ENCODE measurements at regions not wholly inside any gene's neighbourhood (a gene's known extent, or its start where the extent isn't known, plus 50 kb on each side); places are given as distances from the start of the nearest gene placed in this dataset.

DNA sequence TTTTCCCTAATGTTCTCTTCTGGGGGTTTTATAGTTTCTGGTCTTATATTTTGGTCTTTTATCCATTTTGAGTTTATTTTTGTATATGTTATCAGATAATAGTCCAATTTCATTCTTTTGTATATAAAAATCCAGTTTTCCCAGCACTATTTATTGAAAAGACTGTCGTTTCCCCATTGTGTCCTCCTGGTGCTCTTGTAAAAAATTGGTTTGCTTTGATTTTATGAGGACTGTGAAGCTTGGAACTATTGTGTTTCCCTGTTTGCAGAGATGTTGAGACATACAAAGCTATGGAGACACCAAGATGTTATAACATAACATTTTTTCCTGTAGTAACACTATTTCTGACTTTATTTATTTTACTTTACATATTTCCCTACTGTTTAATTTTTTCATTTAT, 163.3 kb upstream of the TUT7 start:
- TF ChIP-seq ESRRG (CRISPR knock-in tag; IDR thresholded peaks at IDR 0.05) = no peak
- TF ChIP-seq POU6F1 (CRISPR knock-in tag; IDR thresholded peaks at IDR 0.05; ENCODE audit: borderline replicate concordance, low read depth) = no peak
- no peak for TF ChIP-seq TSHZ2 (CRISPR knock-in tag; IDR thresholded peaks at IDR 0.05)
- no peak for TF ChIP-seq ZFP3 (CRISPR knock-in tag; IDR thresholded peaks at IDR 0.05)
- no peak for TF ChIP-seq PPARA (CRISPR knock-in tag; IDR thresholded peaks at IDR 0.05; ENCODE audit: borderline replicate concordance)
- no peak for TF ChIP-seq ARNTL (CRISPR knock-in tag; IDR thresholded peaks at IDR 0.05; ENCODE audit: borderline replicate concordance, low read depth)
- TF ChIP-seq CSDC2 (CRISPR knock-in tag; IDR thresholded peaks at IDR 0.05) = no peak
- TF ChIP-seq CREB5 (CRISPR knock-in tag; IDR thresholded peaks at IDR 0.05; ENCODE audit: low read depth) = no peak
- TF ChIP-seq OSR1 (CRISPR knock-in tag; IDR thresholded peaks at IDR 0.05) = no peak
- TF ChIP-seq SNAI2 (CRISPR knock-in tag; IDR thresholded peaks at IDR 0.05) = no peak
- TF ChIP-seq TOX (CRISPR knock-in tag; IDR thresholded peaks at IDR 0.05; ENCODE audit: borderline replicate concordance) = no peak
- no peak for TF ChIP-seq PATZ1 (CRISPR knock-in tag; IDR thresholded peaks at IDR 0.05; ENCODE audit: borderline replicate concordance)
- TF ChIP-seq ZNF565 (CRISPR knock-in tag; conservative IDR thresholded peaks at IDR 0.05; ENCODE audit: low read depth) = no peak
- no peak for TF ChIP-seq RARB (CRISPR knock-in tag; IDR thresholded peaks at IDR 0.05)
- TF ChIP-seq, protein P1, sequence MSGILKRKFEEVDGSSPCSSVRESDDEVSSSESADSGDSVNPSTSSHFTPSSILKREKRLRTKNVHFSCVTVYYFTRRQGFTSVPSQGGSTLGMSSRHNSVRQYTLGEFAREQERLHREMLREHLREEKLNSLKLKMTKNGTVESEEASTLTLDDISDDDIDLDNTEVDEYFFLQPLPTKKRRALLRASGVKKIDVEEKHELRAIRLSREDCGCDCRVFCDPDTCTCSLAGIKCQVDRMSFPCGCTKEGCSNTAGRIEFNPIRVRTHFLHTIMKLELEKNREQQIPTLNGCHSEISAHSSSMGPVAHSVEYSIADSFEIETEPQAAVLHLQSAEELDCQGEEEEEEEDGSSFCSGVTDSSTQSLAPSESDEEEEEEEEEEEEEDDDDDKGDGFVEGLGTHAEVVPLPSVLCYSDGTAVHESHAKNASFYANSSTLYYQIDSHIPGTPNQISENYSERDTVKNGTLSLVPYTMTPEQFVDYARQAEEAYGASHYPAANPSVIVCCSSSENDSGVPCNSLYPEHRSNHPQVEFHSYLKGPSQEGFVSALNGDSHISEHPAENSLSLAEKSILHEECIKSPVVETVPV (CRISPR knock-in tag; IDR thresholded peaks at IDR 0.05) = no peak
- no peak for TF ChIP-seq GLIS3 (CRISPR knock-in tag; IDR thresholded peaks at IDR 0.05)
- no peak for TF ChIP-seq ZFP30 (CRISPR knock-in tag; IDR thresholded peaks at IDR 0.05)
- TF ChIP-seq TCF4 (CRISPR knock-in tag; IDR thresholded peaks at IDR 0.05; ENCODE audit: borderline replicate concordance) = no peak
- no peak for ATAC-seq

- ATAC-seq = no peak
- TF ChIP-seq POU6F1 (CRISPR knock-in tag; IDR thresholded peaks at IDR 0.05; ENCODE audit: borderline replicate concordance, low read depth) (no peak), TOX (CRISPR knock-in tag; IDR thresholded peaks at IDR 0.05; ENCODE audit: borderline replicate concordance) (no peak), CSDC2 (CRISPR knock-in tag; IDR thresholded peaks at IDR 0.05) (no peak)
Measured at GRCh38 chr9:86516564-86516963, 162.4 kb upstream of the TUT7 start.

GRCh38 chr9:86515221-86515620, 161.0 kb upstream of the TUT7 start:
- ATAC-seq = no peak
- TF ChIP-seq ZNF70 (CRISPR knock-in tag; IDR thresholded peaks at IDR 0.05) = no peak
- no peak for TF ChIP-seq TOX (CRISPR knock-in tag; IDR thresholded peaks at IDR 0.05; ENCODE audit: borderline replicate concordance)
- TF ChIP-seq OSR1 (CRISPR knock-in tag; IDR thresholded peaks at IDR 0.05) = no peak
- no peak for TF ChIP-seq ESRRG (CRISPR knock-in tag; IDR thresholded peaks at IDR 0.05)
- TF ChIP-seq ZC3H10 (CRISPR knock-in tag; IDR thresholded peaks at IDR 0.05) = no peak
- no peak for TF ChIP-seq ZFP3 (CRISPR knock-in tag; IDR thresholded peaks at IDR 0.05)
- no peak for TF ChIP-seq BACH2 (CRISPR knock-in tag; IDR thresholded peaks at IDR 0.05; ENCODE audit: borderline replicate concordance)
- TF ChIP-seq CSDC2 (CRISPR knock-in tag; IDR thresholded peaks at IDR 0.05) = no peak
- TF ChIP-seq PPARA (CRISPR knock-in tag; IDR thresholded peaks at IDR 0.05; ENCODE audit: borderline replicate concordance) = no peak
- TF ChIP-seq ZNF8 (CRISPR knock-in tag; IDR thresholded peaks at IDR 0.05) = no peak
- no peak for TF ChIP-seq TSHZ2 (CRISPR knock-in tag; IDR thresholded peaks at IDR 0.05)
- no peak for TF ChIP-seq PATZ1 (CRISPR knock-in tag; IDR thresholded peaks at IDR 0.05; ENCODE audit: borderline replicate concordance)
